ENCODE measurements at regions not wholly inside any gene's neighbourhood (a gene's known extent, or its start where the extent isn't known, plus 50 kb on each side); places are given as distances from the start of the nearest gene placed in this dataset.
A peak's percentile ranks its signal among the peaks of the same experiment; 100 is the strongest.

GRCh38 chr12:65609359-65609771 is 214.9 kb upstream of the HMGA2 start:
- ATAC-seq (no peak), DNase-seq (ENCODE audit: low read depth, low spot score) (no peak)
- H3K27me3 ChIP-seq (ENCODE audit: control insufficient read depth, insufficient read depth, low read length) = no peaks in the 10 kb centered on the region
- BruUV-seq (replicated peaks) = no TSS peak
- CTCF ChIA-PET = no interaction called here
- TF ChIP-seq, protein P1, sequence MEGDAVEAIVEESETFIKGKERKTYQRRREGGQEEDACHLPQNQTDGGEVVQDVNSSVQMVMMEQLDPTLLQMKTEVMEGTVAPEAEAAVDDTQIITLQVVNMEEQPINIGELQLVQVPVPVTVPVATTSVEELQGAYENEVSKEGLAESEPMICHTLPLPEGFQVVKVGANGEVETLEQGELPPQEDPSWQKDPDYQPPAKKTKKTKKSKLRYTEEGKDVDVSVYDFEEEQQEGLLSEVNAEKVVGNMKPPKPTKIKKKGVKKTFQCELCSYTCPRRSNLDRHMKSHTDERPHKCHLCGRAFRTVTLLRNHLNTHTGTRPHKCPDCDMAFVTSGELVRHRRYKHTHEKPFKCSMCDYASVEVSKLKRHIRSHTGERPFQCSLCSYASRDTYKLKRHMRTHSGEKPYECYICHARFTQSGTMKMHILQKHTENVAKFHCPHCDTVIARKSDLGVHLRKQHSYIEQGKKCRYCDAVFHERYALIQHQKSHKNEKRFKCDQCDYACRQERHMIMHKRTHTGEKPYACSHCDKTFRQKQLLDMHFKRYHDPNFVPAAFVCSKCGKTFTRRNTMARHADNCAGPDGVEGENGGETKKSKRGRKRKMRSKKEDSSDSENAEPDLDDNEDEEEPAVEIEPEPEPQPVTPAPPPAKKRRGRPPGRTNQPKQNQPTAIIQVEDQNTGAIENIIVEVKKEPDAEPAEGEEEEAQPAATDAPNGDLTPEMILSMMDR (IDR thresholded peaks at IDR 0.05) = peak; percentile 30; the same call in 1 of the 2 replicates
- no peak for TF ChIP-seq TCF7L2 (IDR thresholded peaks at IDR 0.05; ENCODE audit: low read depth, low read length)
- no peak overlapping the region for H3K4me3 ChIP-seq (ENCODE audit: low read depth in 2 of 2, low read length in 2 of 2)
- POLR2A ChIA-PET = no interaction called here
- H3K36me3 ChIP-seq (ENCODE audit: control insufficient read depth, insufficient read depth, low read length) = no peaks in the 10 kb centered on the region
- in situ Hi-C loops (cut with HindIII; ENCODE audit: low pct_unique_long_range_greater_than_20kb, low sequenced_read_pairs) (no loop called here), intact Hi-C loops (cut with micrococcal nuclease; ENCODE audit: unreplicated experiment) (loop anchor here (10.0 kb wide), 2 partner anchors 135 to 265 kb away; no protein-coding TSS in a partner anchor)
- peak overlapping the region; percentile 24; the same call in 1 of the 2 replicates for H3K27ac ChIP-seq (ENCODE audit: low read length)
- peaks cover 28% of the 10 kb centered on the region; the same call in 1 of the 2 replicates for H3K9me3 ChIP-seq (ENCODE audit: control insufficient read depth, insufficient read depth, low read depth, low read length)
- peaks cover 10% of the 10 kb centered on the region for H3K4me1 ChIP-seq (ENCODE audit: control insufficient read depth, insufficient read depth, low read length)

DNA sequence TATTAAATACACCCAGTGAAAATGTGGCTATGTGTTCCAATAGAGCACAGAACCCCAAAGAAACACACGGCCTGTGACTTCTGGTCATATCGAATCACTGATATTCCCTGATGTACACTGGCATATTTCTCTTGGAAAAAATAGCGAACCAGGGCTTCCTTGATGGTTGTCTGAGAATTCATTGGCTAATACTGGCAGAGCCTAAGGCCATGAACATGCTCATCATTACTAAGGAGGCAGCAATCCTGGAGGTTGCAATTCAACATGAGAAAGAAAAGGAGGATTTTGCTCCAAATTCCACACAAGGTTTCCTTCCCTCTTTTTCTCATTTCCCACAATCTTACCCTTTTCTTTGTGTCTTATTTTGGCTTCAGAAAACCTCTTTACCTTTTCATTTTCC is 212.9 kb upstream of the HMGA2 start:
- DNase-seq (ENCODE audit: low read depth, low spot score) (no peak), ATAC-seq (no peak)
- 0 out of 2 replicates have a peak overlapping the region, but pooled peaks have one; percentile 4 for H3K27ac ChIP-seq (ENCODE audit: low read length)
- in situ Hi-C loops (cut with HindIII; ENCODE audit: low pct_unique_long_range_greater_than_20kb, low sequenced_read_pairs) (no loop called here), intact Hi-C loops (cut with micrococcal nuclease; ENCODE audit: unreplicated experiment) (no loop called here)
- no peak overlapping the region for H3K4me3 ChIP-seq (ENCODE audit: low read depth in 2 of 2, low read length in 2 of 2)
- no peaks in the 10 kb centered on the region for H3K36me3 ChIP-seq (ENCODE audit: control insufficient read depth, insufficient read depth, low read length)
- POLR2A ChIA-PET = no interaction called here
- TF ChIP-seq, protein P1 (IDR thresholded peaks at IDR 0.05) = no peak
- TF ChIP-seq POLR2AphosphoS5 (IDR thresholded peaks at IDR 0.05; ENCODE audit: low read depth, low read length) = no peak
- no peak for TF ChIP-seq TCF7L2 (IDR thresholded peaks at IDR 0.05; ENCODE audit: low read depth, low read length)
- no peak for TF ChIP-seq SIN3A (IDR thresholded peaks at IDR 0.05; ENCODE audit: borderline replicate concordance, insufficient read depth, low read depth, low read length)
- TF ChIP-seq, protein P2, sequence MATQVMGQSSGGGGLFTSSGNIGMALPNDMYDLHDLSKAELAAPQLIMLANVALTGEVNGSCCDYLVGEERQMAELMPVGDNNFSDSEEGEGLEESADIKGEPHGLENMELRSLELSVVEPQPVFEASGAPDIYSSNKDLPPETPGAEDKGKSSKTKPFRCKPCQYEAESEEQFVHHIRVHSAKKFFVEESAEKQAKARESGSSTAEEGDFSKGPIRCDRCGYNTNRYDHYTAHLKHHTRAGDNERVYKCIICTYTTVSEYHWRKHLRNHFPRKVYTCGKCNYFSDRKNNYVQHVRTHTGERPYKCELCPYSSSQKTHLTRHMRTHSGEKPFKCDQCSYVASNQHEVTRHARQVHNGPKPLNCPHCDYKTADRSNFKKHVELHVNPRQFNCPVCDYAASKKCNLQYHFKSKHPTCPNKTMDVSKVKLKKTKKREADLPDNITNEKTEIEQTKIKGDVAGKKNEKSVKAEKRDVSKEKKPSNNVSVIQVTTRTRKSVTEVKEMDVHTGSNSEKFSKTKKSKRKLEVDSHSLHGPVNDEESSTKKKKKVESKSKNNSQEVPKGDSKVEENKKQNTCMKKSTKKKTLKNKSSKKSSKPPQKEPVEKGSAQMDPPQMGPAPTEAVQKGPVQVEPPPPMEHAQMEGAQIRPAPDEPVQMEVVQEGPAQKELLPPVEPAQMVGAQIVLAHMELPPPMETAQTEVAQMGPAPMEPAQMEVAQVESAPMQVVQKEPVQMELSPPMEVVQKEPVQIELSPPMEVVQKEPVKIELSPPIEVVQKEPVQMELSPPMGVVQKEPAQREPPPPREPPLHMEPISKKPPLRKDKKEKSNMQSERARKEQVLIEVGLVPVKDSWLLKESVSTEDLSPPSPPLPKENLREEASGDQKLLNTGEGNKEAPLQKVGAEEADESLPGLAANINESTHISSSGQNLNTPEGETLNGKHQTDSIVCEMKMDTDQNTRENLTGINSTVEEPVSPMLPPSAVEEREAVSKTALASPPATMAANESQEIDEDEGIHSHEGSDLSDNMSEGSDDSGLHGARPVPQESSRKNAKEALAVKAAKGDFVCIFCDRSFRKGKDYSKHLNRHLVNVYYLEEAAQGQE (IDR thresholded peaks at IDR 0.05; ENCODE audit: insufficient read depth in 1 of 2, low read depth in 2 of 2, low read length in 1 of 2) = no peak
- H3K4me1 ChIP-seq (ENCODE audit: control insufficient read depth, insufficient read depth, low read length) = no peaks in the 10 kb centered on the region
- no peaks in the 10 kb centered on the region for H3K27me3 ChIP-seq (ENCODE audit: control insufficient read depth, insufficient read depth, low read length)
- CTCF ChIA-PET = no interaction called here
- BruUV-seq (replicated peaks) = no TSS peak
- H3K9me3 ChIP-seq (ENCODE audit: control insufficient read depth, insufficient read depth, low read depth, low read length) = peaks cover 23% of the 10 kb centered on the region; the same call in 1 of the 2 replicates

Measured in Panc1 (cell line).